D721Med (cell line): ENCODE measurements at regions not wholly inside any gene's neighbourhood (a gene's known extent, or its start where the extent isn't known, plus 50 kb on each side); places are given as distances from the start of the nearest gene placed in this dataset.
"Not testable (repeated sequence)": the region's sequence is repeated elsewhere in the genome, so short reads cannot be mapped to it uniquely, and the experiment has no call there.

Source experiments
- DNase-seq: peaks from one replicate; pipeline ENCODE4 v3.0.0; 2011; ENCODE audit warnings: low spot score; ENCODE audit not compliant: insufficient read length
- FAIRE-seq: peaks from 2 replicates; lab custom pipeline; 2011; peaks lifted over from hg19 to GRCh38; lab: Jason Lieb, UNC
- TF ChIP-seq, protein P1 (sequence below): IDR thresholded peaks from 2 replicates; pipeline ENCODE4 v1.5.1; 2012; ENCODE audit warnings: mild to moderate bottlenecking, control low read depth; ENCODE audit not compliant: insufficient read depth; ENCODE audit errors: missing control alignments

DNA sequence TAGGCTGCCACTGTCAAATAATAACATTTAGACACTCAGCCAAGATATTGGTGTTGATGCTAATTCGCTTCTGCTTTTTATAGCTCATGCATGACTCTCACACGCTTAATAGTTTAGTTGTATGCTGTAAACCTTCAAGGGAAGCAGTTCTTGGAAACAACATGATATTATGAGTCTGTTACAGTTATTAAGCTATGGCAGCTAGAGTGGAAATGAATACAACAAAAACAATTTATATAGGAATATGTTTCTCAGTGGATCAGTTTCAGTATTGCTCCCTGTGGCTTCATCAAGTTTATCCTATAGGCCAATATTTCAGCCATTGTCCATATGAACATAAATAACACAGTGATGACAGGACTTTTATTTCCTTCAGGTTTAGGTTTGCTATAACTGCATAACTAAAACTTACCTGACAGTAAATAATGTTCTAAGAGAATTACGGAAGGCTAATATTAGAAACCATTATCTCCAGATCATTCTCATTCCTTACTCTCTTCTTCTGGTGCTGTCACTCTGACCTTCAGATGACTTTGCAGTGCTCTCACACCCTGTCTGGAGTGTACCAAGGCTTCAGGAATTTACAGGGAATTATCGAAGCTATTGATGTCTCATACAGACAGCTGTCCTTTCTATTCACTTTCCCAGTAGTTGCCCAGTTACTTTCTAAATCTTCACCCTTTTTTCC lies 555.0 kb downstream of the ANKRD50 start:
- no peak for DNase-seq
- no peak for FAIRE-seq
- TF ChIP-seq, protein P1, sequence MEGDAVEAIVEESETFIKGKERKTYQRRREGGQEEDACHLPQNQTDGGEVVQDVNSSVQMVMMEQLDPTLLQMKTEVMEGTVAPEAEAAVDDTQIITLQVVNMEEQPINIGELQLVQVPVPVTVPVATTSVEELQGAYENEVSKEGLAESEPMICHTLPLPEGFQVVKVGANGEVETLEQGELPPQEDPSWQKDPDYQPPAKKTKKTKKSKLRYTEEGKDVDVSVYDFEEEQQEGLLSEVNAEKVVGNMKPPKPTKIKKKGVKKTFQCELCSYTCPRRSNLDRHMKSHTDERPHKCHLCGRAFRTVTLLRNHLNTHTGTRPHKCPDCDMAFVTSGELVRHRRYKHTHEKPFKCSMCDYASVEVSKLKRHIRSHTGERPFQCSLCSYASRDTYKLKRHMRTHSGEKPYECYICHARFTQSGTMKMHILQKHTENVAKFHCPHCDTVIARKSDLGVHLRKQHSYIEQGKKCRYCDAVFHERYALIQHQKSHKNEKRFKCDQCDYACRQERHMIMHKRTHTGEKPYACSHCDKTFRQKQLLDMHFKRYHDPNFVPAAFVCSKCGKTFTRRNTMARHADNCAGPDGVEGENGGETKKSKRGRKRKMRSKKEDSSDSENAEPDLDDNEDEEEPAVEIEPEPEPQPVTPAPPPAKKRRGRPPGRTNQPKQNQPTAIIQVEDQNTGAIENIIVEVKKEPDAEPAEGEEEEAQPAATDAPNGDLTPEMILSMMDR: no peak

DNA sequence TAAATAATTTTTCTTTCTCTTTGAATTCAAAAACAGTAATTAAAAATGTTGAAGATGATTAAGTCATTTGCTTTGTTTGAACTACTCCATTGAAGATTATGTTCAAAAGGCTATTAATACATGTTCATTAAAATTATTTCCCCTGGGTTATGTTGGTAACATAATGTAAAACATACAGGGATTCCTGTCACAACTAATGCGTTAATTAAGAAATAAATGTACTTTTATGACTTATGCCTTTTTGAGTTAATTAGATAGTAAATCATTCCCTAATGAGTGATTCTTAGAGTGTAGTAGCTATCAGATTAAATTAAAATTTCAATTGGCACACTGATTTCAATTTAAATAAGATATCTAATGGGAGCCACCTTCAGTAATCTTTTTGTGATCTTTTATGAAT lies 549.1 kb downstream of the ANKRD50 start:
- TF ChIP-seq, protein P1: no peak
- no peak for FAIRE-seq
- no peak for DNase-seq

DNA sequence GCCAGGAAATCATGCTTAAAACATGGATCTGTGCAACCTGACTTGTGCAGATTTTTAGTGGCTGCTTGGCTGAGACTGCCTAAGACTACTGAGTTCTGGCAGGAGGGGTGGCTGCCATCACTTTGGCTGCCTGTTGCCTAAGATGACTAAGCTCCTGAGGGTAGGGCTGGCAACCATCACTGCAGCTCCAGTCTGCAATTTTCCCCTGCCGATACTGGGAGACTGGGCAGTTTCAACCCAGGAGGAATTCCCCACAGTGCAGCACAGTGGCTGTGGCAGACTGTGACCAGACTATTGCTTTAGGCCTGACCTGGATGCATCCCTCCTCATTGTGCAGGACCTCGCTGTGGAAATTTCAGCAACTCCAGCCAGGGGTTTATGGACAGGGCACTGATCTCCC lies 544.9 kb downstream of the ANKRD50 start:
- DNase-seq (no peak), FAIRE-seq (no peak)
- TF ChIP-seq, protein P1: no peak

DNA sequence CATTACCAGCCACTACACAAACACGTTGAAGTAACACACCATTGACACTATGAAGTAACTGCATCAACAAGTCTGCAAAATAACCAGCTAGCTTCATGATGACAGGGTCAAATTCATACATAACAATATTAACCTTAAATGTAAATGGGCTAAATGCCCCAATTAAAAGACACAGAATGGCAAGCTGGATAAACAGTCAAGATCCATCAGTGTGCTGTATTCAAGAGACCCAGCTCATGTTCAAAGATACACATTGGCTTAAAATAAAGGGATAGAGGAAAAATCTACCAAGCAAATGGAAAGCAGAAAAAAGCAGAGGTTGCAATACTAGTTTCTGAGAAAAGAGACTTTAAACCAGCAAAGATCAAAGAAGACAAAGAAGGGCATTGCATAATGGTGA lies 543.0 kb downstream of the ANKRD50 start:
- not testable (repeated sequence) for DNase-seq, FAIRE-seq

DNA sequence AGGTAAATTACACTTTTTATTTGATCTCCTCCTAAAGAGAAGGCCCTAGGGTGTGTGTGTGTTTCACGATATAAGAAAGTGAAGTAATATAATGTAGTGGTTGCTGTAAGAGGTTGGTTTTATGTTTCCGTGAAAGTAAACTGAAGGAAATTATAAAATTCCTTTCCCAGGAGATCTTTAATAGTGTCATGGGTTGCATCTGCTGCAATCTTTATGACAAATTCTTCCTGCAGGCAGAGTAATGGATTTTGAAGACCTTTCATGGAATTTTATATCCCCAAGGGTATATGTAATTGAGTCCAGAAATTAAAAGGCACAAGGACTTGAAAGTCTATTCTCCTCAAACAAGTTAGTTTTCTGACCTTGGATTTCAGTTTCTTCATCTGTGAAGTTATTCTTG lies 538.6 kb downstream of the ANKRD50 start:
- FAIRE-seq (no peak), DNase-seq (no peak)
- TF ChIP-seq, protein P1: no peak

DNA sequence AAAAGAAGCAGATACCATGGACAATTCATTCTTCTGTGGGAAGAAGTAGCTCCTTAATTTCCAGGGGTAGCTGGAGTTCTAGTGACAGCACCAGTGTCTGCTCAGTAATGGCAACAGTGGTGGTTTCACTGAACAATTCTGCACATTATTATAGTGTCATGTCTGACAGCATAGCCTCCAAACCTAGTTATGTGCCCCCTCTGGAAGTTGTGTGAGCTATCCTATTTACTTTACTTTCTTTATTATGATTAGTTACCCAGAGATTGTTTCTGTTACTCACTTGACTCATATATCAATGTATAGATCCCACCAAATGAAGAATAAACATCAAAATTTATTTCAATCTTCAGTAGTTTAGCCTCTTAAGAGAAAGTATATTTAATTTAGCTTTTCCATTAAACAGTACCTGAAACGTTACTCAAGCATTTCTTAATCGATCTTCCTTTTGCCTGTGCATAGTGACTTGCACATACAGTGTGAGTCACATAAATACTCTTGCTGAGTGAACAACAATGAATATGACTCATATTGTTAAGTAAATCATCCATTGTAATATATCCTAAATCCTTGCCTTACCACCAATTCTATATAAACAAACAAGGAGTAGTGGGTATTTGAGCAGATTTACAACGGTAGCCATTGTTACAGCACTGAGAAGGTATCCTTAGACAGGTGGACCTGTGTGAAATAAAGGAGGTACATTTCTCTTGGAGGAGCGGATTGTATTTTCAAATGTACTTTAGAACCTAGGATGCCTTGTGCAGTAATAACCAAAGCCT lies 534.7 kb downstream of the ANKRD50 start:
- FAIRE-seq (no peak), DNase-seq (no peak)
- TF ChIP-seq, protein P1: no peak

DNA sequence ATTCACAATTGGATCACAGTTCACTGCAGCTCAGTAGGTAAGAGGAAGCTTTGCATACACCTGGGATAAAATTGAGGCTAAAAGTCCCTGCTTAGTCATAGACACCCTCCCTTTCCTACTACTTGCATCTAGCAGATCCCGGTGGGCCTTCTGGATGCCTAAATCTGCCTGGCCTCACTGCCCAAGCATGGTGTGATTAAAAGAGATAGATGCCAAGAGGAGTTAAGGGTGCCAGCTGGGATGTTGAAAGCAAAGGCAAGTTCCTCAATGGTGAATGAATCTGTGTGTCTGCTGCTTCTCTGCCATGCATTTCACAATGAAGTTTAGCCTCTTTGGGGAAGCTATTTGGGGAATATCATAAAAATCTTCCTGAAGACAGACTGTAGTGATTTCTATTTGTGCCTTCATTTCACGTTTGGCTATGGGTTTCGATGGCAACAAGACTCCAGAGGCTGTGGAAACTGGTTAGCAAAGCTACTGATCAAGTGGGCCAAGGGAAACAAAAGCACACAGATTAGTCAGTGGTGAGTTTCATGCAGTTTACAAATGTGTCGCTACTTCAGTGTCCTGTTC lies 534.0 kb downstream of the ANKRD50 start:
- TF ChIP-seq, protein P1: no peak
- FAIRE-seq: no peak
- no peak for DNase-seq
